GM18858 (cell line): ENCODE measurements at regions not wholly inside any gene's neighbourhood (a gene's known extent, or its start where the extent isn't known, plus 50 kb on each side); places are given as distances from the start of the nearest gene placed in this dataset.

Experiments
- ATAC-seq: cut with Tn5 transposase; IDR thresholded peaks from one replicate; pipeline ENCODE4 v1.9.1; 2021; ENCODE audit not compliant: unreplicated experiment

DNA sequence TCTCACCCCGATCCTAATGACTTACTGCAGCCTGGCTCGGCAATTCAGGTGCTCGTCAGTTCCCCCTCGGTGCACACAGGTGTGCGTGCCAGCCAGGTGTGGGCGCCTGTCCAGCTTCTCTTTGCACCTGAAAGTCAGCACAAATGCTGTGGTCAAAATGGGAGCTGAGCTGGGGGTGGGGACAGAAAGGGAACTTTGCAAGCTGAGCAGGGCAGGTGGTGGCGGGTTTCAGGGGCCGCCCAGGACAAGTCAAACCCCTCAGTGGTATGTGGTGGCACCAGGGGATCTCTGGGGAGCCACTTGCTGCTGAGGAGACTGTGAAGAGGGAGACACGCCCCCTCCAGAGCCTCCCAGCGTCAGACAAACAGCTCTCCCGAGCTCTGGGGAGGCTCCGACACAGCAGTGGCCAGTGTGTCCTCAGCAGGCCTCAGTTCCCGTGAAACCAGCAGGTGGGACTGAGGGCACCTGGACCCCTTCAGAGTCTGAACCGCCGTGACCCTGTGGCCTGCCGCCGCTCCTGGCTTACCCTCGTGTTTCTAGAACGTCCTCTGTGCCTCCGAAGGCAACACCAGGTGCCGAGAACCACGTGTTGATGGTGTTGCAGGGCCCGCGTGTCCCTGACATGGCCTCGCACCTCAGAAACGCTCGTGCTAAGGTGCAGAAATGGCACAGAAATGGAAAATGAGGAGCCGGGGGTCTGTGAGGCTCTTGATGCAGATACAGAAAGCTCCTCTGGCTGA, 233.5 kb upstream of the TNRC6C start:
- ATAC-seq: no peak

DNA sequence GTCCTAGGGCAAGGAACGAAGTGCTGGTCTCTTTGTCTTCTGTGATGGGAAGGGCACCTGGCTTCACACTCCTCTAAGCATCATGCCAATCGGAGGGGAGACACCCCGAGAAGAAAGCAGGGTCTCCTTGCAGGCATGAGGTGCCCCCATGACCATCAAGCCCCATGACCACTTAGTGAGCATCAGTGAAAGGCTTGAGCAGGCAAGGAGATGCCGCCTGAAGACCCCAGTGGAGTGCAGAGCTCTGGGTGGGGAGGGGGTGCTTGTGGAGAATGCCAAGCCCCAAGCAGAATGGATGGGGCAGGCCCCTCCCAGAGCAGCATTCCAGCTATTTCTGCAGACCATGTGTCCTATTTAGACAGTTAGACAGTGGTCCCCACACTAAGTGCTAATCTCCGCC, 232.7 kb upstream of the TNRC6C start:
- no peak for ATAC-seq

DNA sequence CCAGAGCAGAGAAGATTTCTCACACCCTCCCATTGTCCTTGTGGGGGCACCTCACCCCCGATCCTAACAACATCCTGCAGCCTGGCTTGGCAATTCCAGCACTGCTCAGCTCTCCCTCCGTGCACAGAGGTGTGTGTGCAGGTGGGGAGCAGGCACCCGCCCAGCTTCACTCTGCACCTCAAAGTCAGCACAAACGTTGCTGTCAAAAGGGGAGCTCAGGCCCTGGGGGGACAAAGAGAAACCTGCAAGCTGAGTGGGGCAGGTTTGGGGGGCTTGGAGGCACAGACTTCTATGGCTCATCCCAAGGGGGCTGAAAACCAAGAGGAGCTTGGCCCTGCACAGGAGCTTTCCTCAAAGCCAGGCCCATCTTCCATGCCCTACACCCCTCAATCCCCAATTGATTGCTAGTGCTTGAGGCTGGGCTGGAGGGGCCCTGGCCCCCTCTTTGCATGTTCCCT, 231.9 kb upstream of the TNRC6C start:
- ATAC-seq: no peak

DNA sequence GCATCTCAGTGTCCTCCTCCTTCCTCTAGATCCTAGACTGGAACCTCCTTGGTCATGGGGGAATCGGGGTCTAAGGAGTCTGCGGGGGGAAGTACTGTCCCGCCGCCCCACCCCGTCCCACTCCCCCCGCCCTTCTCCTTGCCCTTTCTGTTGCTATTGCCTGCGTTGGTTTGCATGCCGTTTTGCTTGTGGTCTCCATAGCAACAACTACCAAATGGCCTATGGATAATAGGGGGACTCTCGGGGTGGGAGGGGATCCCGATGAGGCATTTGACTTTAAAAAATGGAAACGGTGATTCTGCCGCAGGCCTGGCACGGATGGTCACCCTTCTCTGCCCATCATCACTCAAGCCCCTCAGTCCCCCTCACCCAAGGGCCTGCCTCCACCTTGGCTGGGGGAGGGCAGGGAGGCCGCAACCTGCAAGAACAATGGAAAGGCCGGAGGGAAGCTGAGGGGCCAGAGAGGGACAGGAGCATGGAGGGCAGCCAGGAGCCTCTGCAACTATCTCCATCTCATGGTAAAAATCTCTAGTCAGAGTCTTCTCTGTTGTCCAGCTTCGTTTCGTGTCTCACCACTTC, 231.4 kb upstream of the TNRC6C start:
- ATAC-seq: no peak

DNA sequence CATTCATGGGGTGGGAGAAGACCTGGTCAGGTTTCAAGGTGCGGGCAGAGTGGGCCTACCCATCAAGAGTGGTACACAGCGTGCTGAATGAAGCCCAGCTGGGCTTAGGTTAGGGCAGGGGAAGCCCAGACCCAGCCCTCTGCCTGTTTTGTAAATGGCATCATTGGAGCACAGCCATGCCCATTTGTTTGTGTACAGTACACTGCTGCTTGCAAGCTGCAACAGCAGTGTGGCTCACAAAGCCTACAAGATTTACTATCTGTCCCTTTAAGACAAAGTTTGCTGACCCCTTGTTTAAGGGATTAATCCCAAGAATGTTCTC, 230.1 kb upstream of the TNRC6C start:
- ATAC-seq: no peak

DNA sequence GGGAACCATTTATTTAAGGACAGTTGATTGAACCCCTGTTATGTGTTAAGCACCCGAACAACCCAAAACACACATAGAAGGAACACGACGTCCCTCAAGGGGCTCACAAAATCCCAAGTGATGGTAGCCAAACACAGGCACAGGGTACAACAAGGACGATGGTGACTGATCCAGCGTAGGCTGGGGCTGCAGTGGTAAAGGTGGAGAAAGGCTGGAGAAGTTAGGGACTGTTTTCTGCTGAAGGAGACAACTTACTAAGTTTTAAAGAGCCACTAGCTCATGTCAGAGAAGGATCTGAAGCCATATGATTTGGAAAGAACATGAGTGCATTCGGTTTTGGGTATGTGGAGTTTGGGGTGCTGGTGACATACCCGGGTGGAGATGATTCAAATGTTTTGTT, 229.6 kb upstream of the TNRC6C start:
- ATAC-seq: no peak

DNA sequence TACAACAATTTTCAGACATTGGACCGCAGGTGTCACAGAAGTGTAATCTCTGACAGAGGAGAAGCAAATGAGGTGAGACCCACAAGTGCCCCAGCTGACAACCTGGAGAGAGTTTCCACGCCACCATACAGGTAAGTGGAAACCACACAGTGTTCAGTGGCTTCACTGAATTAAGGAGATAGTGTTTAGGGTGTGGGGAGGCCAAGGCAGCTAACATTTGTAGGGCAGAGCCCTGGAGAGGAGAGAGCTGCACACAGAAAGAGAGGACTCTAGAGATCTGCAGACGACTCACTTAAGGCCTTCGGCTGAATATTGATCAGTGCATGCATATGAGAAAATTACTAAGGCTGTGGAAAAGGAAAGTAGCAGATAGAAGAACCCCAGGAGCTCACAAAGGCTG, 228.9 kb upstream of the TNRC6C start:
- ATAC-seq: no peak

DNA sequence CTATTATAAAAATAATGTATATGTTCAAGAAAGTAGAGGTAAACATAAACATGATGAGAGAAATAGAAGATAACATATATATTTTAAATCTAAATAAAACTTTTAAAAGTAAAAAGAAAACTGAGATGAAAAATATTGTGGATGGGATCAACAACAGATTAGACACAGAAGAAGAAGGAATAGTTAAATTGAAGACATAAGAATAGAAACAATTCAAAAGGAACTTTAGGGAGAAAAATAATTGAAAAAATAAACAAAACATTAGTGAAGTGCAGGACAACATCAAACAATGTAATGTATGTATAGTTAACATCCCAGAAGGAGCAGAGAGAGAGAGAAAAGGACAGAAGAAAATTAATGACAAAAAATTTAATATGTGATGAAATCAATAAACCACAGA, 228.1 kb upstream of the TNRC6C start:
- ATAC-seq: no peak

DNA sequence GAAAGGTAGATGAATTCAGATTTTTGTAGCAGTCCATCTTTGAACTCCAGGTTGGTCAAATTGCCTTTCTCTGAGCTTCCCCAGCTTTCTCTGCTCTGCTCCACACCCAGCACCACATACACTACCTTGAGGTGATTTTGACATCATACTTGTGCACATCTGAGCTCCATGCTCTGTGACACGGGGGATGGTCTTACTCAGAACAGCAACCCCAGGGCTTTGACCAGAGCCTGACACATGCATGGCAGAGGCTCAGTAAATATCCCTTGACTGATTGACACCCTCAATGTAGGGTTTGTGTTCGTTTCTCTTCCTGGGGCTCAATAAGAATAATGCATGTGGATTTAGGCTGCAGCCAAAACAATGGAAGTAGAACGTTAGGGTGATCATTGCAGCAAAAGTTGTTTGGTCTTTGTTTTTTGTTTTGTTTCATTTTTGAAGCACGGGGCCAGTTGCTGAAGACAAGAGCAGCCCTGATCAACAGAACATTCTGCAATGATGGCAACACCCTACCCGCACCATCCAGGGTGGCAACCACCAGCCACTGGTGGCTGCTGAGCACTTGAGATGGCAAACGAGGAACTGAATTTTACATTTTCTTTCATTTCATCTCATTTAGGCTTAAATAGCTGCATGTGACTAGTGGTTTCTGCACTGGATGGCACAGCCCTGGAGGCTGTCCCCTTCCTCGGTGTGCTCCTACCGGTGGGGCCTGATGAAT, 224.8 kb upstream of the TNRC6C start:
- no peak for ATAC-seq

DNA sequence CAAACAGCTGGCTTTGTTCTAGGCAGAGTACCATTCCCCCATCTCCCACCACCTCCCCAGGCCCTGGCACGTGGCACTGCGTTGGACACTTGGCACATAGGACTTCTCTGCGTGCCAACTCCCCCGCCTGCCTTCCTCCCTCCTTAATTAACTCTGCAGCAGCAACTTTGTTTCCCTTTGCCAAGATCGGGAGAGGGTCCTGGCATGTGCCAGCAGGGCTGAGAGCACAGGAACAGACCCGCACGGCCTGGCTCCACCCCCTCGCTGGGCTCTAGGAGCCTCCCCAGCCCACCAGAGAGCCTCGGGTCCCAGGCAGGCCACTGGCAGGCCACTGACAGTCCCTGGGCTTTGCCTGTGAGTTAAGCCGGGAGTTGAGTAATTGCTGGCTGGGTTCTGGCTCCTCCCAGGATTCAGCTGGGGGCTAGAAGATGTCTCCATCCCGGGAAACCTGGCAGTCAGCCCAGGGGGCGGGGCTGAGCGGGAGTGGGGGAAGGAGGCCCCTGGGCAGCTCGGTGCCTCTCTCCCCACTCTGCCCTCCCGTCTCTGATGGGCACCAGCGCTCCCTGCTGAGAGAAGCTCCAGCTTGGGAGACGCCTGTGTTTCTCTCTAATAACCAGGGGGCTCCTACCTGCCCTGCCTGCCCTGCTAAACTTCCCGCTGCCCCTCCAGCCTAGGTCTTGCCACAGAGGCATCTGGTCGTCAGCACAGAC, 224.0 kb upstream of the TNRC6C start:
- no peak for ATAC-seq

DNA sequence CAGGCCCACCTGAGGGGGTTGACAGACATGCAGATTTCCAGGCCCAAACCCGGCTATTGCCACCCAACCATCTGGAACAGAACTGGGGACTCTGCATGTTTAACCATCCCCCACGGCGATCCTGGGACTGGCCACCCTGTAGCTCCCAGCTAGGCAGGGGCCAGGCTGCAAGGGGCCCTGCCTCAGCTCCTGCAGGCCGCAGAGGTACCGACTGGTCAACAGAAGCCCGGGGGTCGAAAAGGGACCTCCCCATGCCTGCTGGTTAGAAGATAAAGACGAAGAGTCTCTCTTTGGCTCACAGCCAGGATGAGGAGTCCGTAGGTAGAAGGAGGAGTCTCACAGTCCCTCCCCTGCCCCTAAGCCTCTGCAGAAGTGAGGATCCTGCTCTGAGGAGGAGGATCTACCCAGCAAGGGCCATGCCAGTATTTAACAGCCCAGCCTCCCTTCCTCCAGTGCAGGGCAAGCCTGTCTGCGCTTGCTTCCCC, 223.4 kb upstream of the TNRC6C start:
- no peak for ATAC-seq

DNA sequence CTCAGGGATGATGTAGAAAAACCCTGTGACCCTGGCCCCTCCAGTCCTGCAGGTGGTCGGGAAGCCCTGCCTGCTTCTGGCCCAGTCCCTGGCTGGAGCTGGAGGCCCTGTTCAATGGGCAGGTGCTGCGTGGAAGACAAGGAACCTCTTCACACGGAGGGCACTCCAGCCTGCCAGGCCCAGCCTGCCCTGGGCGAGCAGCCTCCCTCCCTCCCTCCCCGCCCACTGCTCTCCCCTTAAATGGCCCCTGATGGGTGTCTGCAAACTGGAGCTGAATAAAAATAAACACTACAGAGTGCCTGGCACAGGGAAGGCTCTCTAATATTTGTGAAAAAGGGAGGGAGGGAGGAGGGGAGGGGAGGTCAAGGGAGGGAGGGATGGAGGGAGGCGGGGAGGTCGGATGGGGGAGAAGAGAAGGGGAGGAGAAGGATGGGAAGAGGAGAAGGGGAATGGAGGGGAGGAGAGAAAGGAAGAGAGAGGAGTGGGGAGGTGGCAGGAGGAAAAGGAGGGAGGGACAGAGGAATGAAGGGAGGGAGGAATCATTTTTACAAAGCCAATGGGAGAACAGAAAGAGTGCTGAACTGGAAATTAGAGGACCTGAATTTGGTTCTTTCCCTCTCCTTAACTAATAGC, 222.8 kb upstream of the TNRC6C start:
- ATAC-seq: no peak

DNA sequence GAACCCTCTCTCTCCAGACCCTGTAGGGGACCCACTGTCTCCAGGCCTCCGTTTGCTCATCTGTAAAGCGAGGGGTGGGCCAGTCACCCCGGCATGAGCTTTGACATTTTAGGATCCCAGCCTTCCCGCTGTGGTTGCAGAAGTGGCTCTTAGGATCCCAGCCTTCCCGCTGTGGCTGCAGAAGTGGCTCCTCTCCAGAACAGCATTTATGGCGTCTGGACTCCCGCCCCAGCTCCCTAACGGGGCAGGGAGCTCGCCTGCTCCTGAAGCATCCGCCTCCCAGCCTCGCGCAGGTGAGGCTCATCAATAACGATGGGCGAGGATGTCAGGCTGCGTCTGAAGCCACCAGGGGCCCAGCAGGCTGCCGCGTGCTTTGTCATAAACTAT, 222.3 kb upstream of the TNRC6C start:
- ATAC-seq: no peak

DNA sequence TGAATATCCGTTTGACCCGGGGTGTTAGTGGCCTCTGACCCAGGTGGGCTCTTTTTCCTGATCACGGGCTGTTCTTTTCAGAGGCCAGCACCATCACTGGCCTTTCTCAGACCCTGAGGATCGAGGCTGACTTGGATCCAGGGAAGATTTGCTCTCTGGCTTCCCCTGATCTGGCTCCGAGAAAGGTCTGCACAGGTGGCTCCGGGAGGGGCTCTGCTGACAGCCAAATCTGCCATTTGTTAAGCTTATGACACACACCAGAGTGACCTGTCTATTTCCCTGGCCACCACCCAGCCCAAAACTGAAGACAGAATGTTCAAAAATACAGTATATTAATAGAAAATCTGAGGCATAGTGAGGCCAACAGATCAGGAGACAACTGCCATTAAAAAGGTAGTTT, 221.8 kb upstream of the TNRC6C start:
- no peak for ATAC-seq

DNA sequence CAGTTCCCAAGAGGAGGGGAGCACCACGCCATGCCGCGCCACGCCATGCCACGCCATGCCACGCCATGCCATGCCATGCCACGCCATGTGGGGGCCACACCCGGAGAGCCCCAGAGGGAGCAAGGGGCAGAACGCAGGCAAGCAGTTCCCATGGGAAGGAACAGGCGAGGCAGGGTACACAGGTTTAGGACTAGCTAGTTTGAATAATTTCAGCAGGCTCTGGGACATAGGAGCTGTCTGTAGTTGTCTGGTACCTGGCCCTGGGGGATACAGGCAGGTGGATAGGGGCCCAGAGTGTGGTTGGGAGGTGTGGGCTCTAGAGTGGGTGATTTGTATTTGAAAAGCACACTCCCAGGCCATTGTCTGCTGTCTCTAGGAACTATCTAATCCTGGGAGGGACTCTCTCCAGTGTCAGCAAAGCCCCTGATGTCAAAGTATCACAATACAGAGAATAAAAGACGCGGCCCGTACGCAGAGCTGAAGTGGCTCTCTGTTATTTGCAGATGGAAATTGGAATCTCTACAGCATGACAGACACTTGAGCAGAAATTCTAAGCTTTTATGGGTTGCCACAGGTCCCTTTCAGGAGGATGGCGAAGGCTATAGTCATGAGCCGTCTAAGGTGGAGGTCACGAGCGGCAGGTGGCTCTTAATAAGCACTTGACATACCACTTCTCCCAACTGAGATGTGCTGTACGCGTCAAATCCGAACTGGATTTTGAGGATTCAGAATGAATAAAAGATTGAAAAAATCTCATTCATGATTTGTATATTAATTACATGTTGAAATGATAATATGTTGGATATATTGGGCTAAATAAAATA, 220.8 kb upstream of the TNRC6C start:
- ATAC-seq: no peak

DNA sequence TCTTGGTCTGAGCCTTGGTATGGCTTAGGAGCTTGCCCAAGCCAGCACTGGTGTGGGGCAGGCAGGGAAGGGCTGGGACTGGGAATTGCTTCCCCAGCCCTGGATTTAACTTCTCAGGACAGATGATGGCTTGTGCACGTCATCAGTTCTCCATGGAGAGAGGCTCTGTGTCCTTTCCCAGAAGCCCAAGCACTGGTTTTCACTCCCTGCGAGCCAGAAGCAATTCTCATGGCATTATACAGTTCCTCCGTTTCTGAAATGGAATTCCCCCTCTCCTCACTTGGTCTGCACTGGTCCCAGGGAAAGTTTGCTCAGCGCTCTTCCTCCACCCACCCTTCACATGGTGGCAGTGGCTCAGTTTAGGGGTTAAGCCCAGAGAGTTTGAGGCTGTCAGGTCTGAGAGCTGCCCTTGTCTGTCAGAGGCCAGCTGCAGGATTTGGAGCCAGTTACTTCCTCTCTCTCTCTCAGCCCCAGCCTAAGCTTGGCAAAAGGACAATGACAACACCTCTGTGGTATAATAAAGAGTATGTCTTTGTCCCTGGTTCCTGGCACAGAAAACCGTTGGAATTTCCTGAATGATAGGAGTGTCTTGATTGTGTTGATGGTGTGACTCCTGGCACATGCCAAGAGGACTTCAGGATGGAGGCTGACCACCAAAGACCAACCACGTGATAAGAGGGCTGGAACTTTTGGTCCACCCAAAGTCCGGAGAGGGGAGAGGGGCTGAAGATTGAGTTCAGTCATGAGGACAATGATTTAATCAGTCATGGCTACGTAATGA, 219.6 kb upstream of the TNRC6C start:
- no peak for ATAC-seq

DNA sequence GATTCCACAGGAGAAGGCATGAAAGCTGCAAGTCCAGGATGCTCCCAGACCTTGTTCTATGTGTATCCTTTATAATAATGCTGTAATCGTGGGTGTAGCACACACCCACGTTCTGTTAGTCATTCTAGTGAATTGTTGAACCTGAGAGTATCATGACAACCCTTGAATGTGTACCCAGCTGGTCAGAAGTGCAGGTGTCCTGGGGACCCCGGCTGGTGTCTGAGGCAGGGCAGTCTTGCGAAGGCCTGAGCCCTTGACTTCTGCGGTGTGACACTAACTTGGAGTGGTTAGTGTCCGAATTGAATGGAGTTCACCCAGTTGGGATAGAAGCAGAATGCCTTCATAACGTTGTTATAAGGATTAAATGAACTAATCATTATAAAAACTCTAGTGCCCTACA, 218.0 kb upstream of the TNRC6C start:
- no peak for ATAC-seq

DNA sequence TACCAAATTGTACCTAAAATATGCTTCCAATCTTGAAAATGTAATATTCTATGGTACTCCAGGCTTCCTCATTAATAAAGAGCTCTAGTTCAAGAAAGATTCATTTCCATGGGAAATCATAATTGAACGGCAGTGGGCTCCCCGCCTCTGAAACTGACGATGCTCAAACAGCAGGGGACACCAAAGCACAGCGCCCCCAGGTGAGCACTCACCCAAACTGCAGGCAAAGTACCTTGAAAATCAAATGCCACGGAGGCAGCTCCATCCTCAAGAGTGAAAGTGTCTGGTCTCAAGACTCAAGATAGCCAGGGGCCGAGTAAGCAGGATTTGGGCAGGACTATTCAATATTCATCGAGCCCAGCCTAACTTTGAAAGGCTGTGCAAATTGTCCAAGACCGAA, 217.4 kb upstream of the TNRC6C start:
- no peak for ATAC-seq

DNA sequence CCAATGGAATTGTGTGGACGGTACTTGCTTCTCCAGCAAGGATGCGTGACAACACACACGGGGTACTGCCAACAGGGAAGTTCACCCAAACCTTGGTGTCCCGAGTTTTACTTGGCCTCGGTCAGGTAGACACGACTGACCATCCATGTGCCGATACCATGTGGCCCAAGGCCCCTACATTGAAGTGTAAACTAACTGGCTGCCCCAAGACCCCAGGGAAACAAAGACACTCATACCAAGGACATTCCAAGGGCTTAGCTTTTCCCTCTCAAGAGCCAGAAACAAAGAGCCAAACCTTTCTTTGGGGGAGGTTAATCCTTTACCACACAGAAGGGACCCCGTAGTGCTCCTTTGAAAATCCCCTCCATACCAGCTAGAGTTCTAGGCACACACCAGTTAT, 215.9 kb upstream of the TNRC6C start:
- ATAC-seq: no peak
